Muscle layer of duodenum (tissue), 2 donors: ENCODE measurements at regions not wholly inside any gene's neighbourhood (a gene's known extent, or its start where the extent isn't known, plus 50 kb on each side); places are given as distances from the start of the nearest gene placed in this dataset.

Source experiments
- H3K27ac ChIP-seq: one replicate; pipeline ENCODE4 v1.7.0; 2013; ENCODE audit warnings: mild to moderate bottlenecking, low read length
- H3K27me3 ChIP-seq: one replicate; pipeline ENCODE4 v1.7.0; 2013; ENCODE audit warnings: low read depth, mild to moderate bottlenecking, control low read depth, low read length
- H3K36me3 ChIP-seq, 2 donors: one replicate each; pipeline ENCODE4 v1.7.0; 2013; ENCODE audit warnings: low read length in 2 of 2, control low read depth in 1 of 2, mild to moderate bottlenecking in 1 of 2; ENCODE audit not compliant: insufficient read depth in 2 of 2, control insufficient read depth in 1 of 2
- H3K4me1 ChIP-seq, 2 donors: one replicate each; pipeline ENCODE4 v1.7.0; 2013; ENCODE audit warnings: low read length in 2 of 2, mild to moderate bottlenecking in 2 of 2, control low read depth in 1 of 2, moderate library complexity in 1 of 2; ENCODE audit not compliant: insufficient read depth in 2 of 2, control insufficient read depth in 1 of 2
- H3K4me3 ChIP-seq, 2 donors: one replicate each; pipeline ENCODE4 v1.7.0; 2013; ENCODE audit warnings: low read length in 2 of 2, low read depth in 1 of 2, mild to moderate bottlenecking in 1 of 2
- H3K9me3 ChIP-seq, 2 donors: one replicate each; pipeline ENCODE4 v1.7.0; 2013; ENCODE audit warnings: low read length in 2 of 2, control low read depth in 1 of 2, mild to moderate bottlenecking in 1 of 2; ENCODE audit not compliant: control insufficient read depth in 1 of 2
- donor health status: healthy.

- Histone ChIP-seq H3K4me3 (no peak overlapping the region), H3K4me1 (peaks cover 0 to 3% of the 10 kb centered on the region in 2 donors), H3K36me3 (no peaks in the 10 kb centered on the region), H3K27ac (no peak overlapping the region), H3K9me3 (no peaks in the 10 kb centered on the region), H3K27me3 (no peaks in the 10 kb centered on the region)
These were observed 93.9 kb downstream of the DACT1 start for GRCh38 chr14:58731465-58732293.

- no peak overlapping the region for H3K27ac ChIP-seq
These were observed 94.6 kb downstream of the DACT1 start for GRCh38 chr14:58732387-58732786.

DNA sequence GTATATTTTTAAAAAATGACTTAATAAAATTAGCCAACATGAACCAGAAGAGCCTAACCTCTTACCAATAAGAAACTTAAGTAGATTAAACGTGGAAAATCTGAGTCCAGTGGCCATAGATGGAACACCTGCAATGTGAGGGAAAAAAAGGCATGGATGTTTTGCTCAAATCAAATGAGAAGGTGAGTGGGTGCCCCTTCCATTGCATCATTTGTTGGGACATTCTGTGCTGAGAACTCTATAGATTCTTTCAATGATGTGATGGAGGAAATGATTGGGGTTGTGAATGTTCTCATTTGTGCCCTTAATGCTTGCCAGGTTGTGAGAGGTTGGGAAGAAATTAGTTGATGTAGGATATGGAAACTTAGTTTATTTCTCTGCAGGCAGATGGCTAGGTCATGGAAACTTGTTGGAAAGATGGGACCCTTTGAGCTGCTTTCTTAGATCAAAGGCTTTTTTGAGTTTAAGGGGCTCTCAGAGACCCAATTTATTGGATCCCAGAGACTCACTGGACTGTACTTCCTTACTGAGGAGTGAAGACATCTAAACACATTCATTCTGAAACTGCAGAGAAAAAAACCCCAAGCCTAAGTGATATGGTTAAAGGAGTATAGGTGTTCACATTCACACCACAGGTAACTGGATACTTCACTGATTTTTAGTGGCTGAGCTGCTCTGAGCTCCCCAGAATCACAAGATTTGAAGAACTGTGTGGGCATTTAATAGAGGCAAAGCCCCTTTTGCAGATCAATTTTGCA, 95.9 kb downstream of the DACT1 start:
- Histone ChIP-seq H3K9me3 (no peaks in the 10 kb centered on the region), H3K27me3 (no peaks in the 10 kb centered on the region), H3K4me3 (no peak overlapping the region), H3K27ac (no peak overlapping the region), H3K4me1 (peaks cover 0 to 3% of the 10 kb centered on the region in 2 donors), H3K36me3 (no peaks in the 10 kb centered on the region)

More at GRCh38 chr14:58732387-58732786, 94.6 kb downstream of the DACT1 start:
- no peaks in the 10 kb centered on the region for H3K36me3 ChIP-seq
- no peak overlapping the region for H3K4me3 ChIP-seq
- H3K9me3 ChIP-seq, result no peaks in the 10 kb centered on the region
- H3K27me3 ChIP-seq, result no peaks in the 10 kb centered on the region
- H3K4me1 ChIP-seq, result peaks cover 0 to 3% of the 10 kb centered on the region in 2 donors

- Histone ChIP-seq H3K27me3 (no peaks in the 10 kb centered on the region), H3K36me3 (no peaks in the 10 kb centered on the region), H3K4me3 (no peak overlapping the region), H3K4me1 (peaks cover 0 to 3% of the 10 kb centered on the region in 2 donors), H3K27ac (no peak overlapping the region), H3K9me3 (no peaks in the 10 kb centered on the region)
These were observed 97.8 kb downstream of the DACT1 start for GRCh38 chr14:58735596-58735995.

- Histone ChIP-seq H3K9me3 (no peaks in the 10 kb centered on the region), H3K4me3 (no peak overlapping the region), H3K27ac (no peak overlapping the region), H3K36me3 (no peaks in the 10 kb centered on the region), H3K4me1 (peaks cover 0 to 3% of the 10 kb centered on the region in 2 donors), H3K27me3 (no peaks in the 10 kb centered on the region)
These were observed 98.8 kb downstream of the DACT1 start for GRCh38 chr14:58736606-58737005.

DNA sequence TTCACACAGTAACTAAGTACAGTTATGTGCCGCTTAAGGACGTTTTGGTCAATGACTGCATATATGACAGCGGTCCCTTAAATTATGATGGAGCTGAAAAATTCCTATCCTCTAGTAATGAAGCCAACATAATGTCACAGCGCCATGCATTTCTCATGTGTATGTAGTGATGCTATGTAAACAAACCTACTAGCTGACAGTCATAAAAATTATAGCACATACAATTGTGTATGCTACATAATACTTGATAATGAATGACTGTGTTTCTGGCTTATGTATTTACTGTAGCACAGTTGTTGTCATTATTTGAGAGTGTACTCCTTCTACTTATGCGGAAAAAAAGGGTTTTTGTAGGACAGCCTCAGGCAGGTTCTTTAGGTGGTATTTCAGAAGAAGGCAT, 99.7 kb downstream of the DACT1 start:
- Histone ChIP-seq H3K27me3 (no peaks in the 10 kb centered on the region), H3K4me3 (no peak overlapping the region), H3K27ac (no peak overlapping the region), H3K36me3 (no peaks in the 10 kb centered on the region), H3K4me1 (no peaks in the 10 kb centered on the region), H3K9me3 (no peaks in the 10 kb centered on the region)

DNA sequence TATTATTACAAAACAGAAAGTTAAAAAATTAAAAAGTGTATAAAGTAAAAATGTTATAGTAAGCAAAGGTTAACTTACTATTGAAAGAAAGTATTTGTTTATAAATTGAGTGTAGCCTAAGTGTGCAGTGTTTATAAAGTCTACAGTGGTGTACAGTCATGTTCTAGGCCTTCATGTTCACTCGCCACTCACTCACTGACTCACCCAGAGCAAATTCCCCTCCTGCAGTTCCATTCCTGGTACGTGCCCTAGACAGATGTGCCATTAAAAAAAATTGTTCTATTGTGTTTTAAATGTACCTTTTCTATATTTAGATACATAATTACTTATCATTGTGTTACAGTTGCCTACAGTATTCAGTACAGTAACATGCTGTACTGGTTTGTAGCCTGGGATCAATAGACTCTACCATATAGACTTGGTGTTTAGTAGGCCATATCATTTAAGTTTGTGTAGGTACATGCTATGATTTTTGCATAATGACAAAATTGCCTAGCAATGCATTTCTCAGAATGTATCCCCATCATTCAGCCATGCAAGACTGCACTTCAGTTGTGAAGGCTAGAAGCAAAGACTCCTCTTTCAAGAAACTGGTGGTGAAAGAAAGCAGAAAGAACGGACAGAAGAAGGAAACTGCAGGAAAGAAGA, 100.6 kb downstream of the DACT1 start:
- no peaks in the 10 kb centered on the region for H3K27me3 ChIP-seq
- no peaks in the 10 kb centered on the region for H3K9me3 ChIP-seq
- H3K4me3 ChIP-seq, result no peak overlapping the region
- H3K36me3 ChIP-seq, result no peaks in the 10 kb centered on the region
- H3K27ac ChIP-seq, result no peak overlapping the region
- H3K4me1 ChIP-seq, result no peaks in the 10 kb centered on the region

DNA sequence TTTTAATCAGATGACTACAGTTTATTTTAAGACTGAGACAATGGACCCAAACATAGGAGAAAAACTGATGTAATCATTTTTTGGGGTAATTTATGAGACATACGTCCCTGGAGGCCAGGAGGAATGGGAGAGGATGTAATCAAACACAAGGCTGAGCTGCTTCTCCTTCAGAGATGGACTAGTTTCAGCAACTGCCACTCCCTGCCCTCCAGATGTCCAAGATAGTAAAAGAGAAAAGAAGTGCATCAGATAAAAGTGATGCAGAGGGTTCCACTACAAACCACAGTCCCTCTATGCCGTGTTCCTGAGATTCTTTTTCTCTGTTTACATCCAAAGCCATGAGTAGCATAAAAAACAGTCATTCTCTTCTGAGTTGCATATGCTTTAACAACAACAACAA, 101.1 kb downstream of the DACT1 start:
- Histone ChIP-seq H3K4me3 (no peak overlapping the region), H3K27me3 (no peaks in the 10 kb centered on the region), H3K36me3 (no peaks in the 10 kb centered on the region), H3K27ac (no peak overlapping the region), H3K4me1 (no peaks in the 10 kb centered on the region), H3K9me3 (no peaks in the 10 kb centered on the region)

DNA sequence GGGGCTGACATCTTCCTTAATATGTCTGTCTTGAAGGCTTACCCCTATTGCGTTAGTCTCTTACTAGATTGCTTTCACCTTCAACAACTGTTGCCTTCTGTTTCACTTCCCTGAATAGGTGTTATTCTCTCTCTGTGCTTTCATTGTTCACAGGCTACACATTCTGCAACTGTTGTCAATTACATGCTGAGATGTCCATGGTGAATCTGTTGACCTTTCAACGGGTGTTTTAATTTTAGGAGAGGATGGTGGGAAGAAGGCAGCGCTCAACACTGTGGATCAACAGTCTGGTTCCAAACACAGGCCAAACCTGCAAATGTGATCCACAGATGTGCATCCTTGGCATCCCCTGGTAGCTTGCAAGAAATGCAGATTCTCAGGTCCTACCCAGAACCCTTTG, 101.9 kb downstream of the DACT1 start:
- H3K36me3 ChIP-seq, result no peaks in the 10 kb centered on the region
- no peak overlapping the region for H3K4me3 ChIP-seq
- H3K9me3 ChIP-seq, result no peaks in the 10 kb centered on the region
- no peak overlapping the region for H3K27ac ChIP-seq
- H3K27me3 ChIP-seq, result no peaks in the 10 kb centered on the region
- no peaks in the 10 kb centered on the region for H3K4me1 ChIP-seq

DNA sequence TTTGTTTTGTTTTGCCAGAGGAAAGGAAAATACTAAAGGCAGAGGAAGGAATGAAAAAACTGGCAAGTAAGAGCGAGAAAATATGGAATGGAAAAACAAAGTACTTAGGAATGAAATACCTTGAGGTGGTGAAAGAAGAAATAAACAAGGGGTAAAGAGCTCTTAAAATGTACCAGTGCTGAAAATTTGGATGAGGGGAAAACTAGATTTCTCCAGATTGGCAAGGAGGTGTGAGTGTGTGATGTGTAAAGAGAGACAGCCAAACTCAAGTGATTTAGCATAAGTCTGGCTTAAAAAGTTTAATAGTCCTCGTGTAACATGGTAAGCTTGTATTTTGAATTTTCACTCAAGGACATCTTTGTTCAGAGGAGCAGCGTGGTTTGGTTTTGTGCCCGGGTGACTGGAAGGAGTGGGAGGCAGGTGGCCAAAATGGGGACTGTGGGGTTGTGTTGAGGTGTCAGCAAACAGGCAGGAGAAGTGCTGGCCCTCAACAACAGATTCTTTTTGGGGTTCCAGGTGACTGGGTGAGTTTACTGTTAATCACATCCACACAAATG, 102.7 kb downstream of the DACT1 start:
- H3K36me3 ChIP-seq, result no peaks in the 10 kb centered on the region
- no peaks in the 10 kb centered on the region for H3K27me3 ChIP-seq
- H3K4me1 ChIP-seq, result no peaks in the 10 kb centered on the region
- H3K9me3 ChIP-seq, result no peaks in the 10 kb centered on the region
- no peak overlapping the region for H3K4me3 ChIP-seq
- no peak overlapping the region for H3K27ac ChIP-seq

DNA sequence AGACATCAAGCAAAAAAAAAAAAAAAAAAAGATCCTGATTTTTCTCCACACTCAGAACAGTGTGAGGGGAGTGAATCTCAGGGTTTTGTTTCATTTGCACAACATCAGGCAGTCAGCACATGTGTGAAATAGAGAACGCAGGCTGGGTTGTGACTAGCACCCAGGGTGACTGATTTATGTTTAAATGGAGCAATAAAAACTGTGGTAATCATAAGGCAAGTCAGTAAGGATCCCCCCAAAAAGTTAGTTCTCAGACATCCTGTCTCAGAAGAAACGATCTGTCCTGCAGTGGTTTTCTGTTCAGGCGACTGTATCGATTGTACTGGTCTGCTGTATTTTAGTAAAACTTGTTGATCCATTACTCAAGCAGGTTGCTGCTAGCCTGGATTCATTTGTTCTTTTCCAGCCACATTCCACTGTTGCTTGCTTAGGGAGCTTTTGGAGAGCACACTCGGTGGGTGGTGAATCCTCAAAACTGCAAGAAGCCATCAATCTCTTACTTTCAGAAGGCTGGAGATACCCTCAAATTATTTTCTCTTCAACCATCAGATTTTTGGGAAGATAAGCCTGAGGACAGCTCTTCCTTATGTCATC, 107.1 kb downstream of the DACT1 start:
- Histone ChIP-seq H3K4me3 (no peak overlapping the region), H3K27ac (no peak overlapping the region), H3K4me1 (peaks cover 9 to 14% of the 10 kb centered on the region in 2 donors), H3K36me3 (no peaks in the 10 kb centered on the region), H3K9me3 (no peaks in the 10 kb centered on the region), H3K27me3 (no peaks in the 10 kb centered on the region)
